ENCODE measurements at regions not wholly inside any gene's neighbourhood (a gene's known extent, or its start where the extent isn't known, plus 50 kb on each side); places are given as distances from the start of the nearest gene placed in this dataset.
"Not testable (repeated sequence)": the region's sequence is repeated elsewhere in the genome, so short reads cannot be mapped to it uniquely, and the experiment has no call there.

DNA sequence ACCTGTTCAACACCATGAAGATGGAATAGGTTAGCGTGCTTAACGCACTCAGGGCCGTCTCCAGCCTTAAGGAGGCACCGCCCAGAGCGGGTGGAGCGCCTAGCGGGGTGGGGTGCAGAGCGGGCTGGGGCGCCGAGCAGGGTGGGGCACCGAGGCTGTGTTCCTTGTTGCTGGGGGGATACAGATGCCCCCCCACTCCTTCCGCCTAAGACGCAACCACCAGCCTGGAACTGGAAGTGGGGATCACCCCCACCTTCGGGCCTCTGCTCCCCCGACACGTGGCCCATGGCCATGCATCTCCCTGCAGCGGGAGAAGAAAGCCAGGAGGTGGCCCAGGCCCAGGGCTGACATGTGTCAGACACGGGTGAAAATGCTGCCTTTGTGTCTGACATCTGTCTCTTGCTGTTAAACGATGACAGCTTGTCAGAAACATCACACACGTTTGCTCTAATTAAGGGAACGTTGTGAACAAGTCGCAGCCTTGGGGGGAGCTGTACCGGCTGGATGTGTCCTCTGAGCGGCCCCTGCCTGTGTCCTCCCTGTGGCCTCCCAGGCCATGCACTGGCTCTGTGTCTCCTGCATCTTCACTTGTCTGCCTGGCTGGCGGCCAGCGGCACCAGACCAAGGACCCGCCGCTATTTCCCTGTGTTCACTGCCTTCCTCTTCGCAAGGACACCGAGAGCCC lies 192.5 kb downstream of the LAT start:
- BruUV-seq (replicated peaks); H3K27ac ChIP-seq (ENCODE audit: low read depth, low read length, poor library complexity, severe bottlenecking); CTCF ChIA-PET (ENCODE audit: unreplicated experiment); intact Hi-C loops (cut with micrococcal nuclease; ENCODE audit: unreplicated experiment); H3K4me2 ChIP-seq (ENCODE audit: low read length); H2AFZ ChIP-seq (ENCODE audit: low read length); H3K4me1 ChIP-seq (ENCODE audit: insufficient read depth, low read length, poor library complexity, severe bottlenecking); POLR2A ChIA-PET; H3K4me3 ChIP-seq (ENCODE audit: low read depth, low read length, poor library complexity, severe bottlenecking); H3K9me2 ChIP-seq (ENCODE audit: insufficient read depth, low read length); H4K20me1 ChIP-seq (ENCODE audit: insufficient read depth, low read length); DNase-seq (ENCODE audit: low spot score); H3K79me2 ChIP-seq (ENCODE audit: insufficient read depth, low read depth, low read length); H3K9me3 ChIP-seq (ENCODE audit: low read length); H3K36me3 ChIP-seq (ENCODE audit: insufficient read depth, low read length): not testable (repeated sequence)

DNA sequence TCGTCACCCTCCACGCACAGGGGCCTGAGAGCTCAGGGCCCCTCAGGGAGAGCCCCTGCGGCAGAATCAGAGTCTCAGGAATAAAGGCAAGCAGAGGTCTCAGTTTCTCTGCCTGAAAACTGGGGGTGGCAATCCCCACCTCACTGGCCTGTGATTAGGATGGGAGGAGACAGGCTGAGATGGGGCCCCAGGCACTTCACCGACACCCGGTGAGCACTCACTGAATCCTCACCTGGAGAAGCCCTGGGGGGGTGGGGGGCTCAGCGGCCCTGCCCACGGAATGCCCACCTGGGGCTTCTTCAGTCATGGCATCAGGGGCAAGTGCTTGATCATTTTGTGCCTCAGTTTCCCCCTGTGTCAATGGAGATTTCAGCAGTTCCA lies 192.0 kb downstream of the LAT start:
- BruUV-seq (replicated peaks); H3K9me2 ChIP-seq (ENCODE audit: insufficient read depth, low read length); intact Hi-C loops (cut with micrococcal nuclease; ENCODE audit: unreplicated experiment); H3K36me3 ChIP-seq (ENCODE audit: insufficient read depth, low read length); POLR2A ChIA-PET; DNase-seq (ENCODE audit: low spot score); H3K4me3 ChIP-seq (ENCODE audit: low read depth, low read length, poor library complexity, severe bottlenecking); H2AFZ ChIP-seq (ENCODE audit: low read length); H3K27ac ChIP-seq (ENCODE audit: low read depth, low read length, poor library complexity, severe bottlenecking); H3K4me2 ChIP-seq (ENCODE audit: low read length); H3K4me1 ChIP-seq (ENCODE audit: insufficient read depth, low read length, poor library complexity, severe bottlenecking); H4K20me1 ChIP-seq (ENCODE audit: insufficient read depth, low read length); H3K79me2 ChIP-seq (ENCODE audit: insufficient read depth, low read depth, low read length); H3K9me3 ChIP-seq (ENCODE audit: low read length); CTCF ChIA-PET (ENCODE audit: unreplicated experiment): not testable (repeated sequence)

DNA sequence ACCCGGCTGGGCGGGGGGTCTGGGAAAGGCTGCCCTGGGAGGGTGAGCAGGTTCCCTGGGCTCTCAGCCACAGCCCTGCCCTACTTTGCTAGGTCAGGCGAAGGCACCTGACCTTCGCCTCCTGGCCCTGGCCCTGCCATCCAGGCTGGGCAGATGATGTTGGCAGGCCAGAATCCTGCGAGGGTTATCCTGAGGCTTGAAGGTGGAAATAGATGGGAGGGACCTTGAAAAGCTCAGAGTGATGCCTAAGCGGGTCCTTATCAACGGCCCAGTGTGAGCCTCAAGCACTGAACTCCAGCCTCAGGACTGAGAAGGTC lies 191.3 kb downstream of the LAT start:
- BruUV-seq (replicated peaks); H3K4me1 ChIP-seq (ENCODE audit: insufficient read depth, low read length, poor library complexity, severe bottlenecking); POLR2A ChIA-PET; H3K9me3 ChIP-seq (ENCODE audit: low read length); H3K9me2 ChIP-seq (ENCODE audit: insufficient read depth, low read length); DNase-seq (ENCODE audit: low spot score); H3K79me2 ChIP-seq (ENCODE audit: insufficient read depth, low read depth, low read length); intact Hi-C loops (cut with micrococcal nuclease; ENCODE audit: unreplicated experiment); H4K20me1 ChIP-seq (ENCODE audit: insufficient read depth, low read length); H3K4me3 ChIP-seq (ENCODE audit: low read depth, low read length, poor library complexity, severe bottlenecking); H2AFZ ChIP-seq (ENCODE audit: low read length); CTCF ChIA-PET (ENCODE audit: unreplicated experiment); H3K4me2 ChIP-seq (ENCODE audit: low read length); H3K36me3 ChIP-seq (ENCODE audit: insufficient read depth, low read length); H3K27ac ChIP-seq (ENCODE audit: low read depth, low read length, poor library complexity, severe bottlenecking): not testable (repeated sequence)

DNA sequence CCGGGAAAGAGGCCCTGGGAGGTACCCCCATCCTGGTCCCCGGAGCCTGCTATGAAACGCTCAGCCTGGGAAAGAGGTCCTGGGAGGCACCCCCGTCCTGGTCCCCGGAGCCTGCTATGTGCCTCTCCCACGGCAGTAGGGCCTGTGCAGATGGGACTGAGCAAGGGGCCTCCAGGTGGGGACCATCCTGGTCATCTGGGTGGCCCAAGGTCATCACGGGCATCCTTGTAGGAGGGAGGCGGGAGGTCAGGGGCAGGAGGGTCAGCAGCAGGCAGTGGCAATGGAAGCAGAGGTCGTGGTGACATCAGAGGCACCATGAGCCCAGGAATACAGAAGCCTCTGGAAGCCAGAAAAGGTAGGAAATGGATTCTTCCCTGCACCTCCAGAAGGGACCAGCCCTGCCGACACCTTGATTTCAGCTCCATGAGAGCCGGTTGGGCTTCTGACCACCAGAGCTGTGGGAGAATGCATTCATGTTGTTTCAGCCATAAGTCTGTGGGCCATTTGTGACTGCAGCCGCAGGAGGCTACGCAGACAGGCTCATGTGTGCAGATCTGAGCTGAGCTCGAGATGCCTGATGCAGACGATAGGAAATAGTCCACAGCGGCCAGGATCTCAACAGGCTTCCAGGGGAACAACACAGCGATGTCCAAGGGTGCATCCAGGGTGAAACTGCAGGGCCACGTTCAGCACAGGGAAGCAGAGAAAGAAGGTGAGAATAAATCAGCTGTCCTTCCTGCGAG lies 190.7 kb downstream of the LAT start:
- H3K9me3 ChIP-seq (ENCODE audit: low read length); CTCF ChIA-PET (ENCODE audit: unreplicated experiment); H3K4me1 ChIP-seq (ENCODE audit: insufficient read depth, low read length, poor library complexity, severe bottlenecking); H4K20me1 ChIP-seq (ENCODE audit: insufficient read depth, low read length); H3K79me2 ChIP-seq (ENCODE audit: insufficient read depth, low read depth, low read length); BruUV-seq (replicated peaks); DNase-seq (ENCODE audit: low spot score); POLR2A ChIA-PET; H3K27ac ChIP-seq (ENCODE audit: low read depth, low read length, poor library complexity, severe bottlenecking); H3K4me3 ChIP-seq (ENCODE audit: low read depth, low read length, poor library complexity, severe bottlenecking); H3K36me3 ChIP-seq (ENCODE audit: insufficient read depth, low read length); H2AFZ ChIP-seq (ENCODE audit: low read length); H3K4me2 ChIP-seq (ENCODE audit: low read length); H3K9me2 ChIP-seq (ENCODE audit: insufficient read depth, low read length); intact Hi-C loops (cut with micrococcal nuclease; ENCODE audit: unreplicated experiment): not testable (repeated sequence)

DNA sequence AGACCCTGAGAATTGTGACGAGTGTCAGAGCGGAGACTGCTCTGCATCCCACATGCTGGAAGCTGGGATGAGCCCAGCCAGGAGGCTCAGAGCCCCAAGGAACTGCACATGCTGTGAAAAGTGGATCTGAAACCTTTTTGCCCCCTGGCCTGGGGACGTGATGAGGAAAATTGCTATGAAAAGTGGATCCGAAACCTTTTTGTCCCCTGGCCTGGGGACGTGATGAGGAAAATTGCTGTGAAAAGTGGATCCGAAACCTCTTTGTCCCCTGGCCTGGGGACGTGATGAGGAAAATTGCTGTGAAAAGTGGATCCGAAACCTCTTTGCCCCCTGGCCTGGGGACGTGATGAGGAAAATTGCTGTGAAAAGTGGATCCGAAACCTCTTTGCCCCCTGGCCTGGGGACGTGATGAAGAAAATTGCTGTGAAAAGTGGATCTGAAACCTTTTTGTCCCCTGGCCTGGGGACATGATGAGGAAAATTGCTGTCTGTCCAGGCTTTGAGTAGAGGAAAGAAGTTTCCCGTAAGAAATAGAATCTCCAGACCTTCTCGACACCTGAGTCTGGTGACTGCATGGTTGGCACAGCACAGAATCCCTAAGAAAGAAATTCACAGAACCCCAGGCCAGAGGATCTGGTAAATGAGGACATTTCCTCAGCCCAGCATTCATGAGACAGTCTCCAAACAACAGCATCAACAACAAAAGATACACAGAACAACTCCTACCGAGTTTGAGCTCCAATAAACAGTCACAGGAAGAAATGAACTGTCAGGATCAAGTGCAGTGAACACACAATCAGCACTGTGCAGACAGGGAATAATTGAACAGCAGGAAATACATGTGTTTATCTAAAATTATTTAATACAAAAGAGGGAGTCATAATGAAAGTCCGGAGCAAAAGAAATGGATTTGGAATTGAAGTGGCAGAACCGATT lies 188.8 kb downstream of the LAT start:
- DNase-seq (ENCODE audit: low spot score); H3K4me3 ChIP-seq (ENCODE audit: low read depth, low read length, poor library complexity, severe bottlenecking); H3K9me3 ChIP-seq (ENCODE audit: low read length); H3K79me2 ChIP-seq (ENCODE audit: insufficient read depth, low read depth, low read length); CTCF ChIA-PET (ENCODE audit: unreplicated experiment); H4K20me1 ChIP-seq (ENCODE audit: insufficient read depth, low read length); H2AFZ ChIP-seq (ENCODE audit: low read length); H3K9me2 ChIP-seq (ENCODE audit: insufficient read depth, low read length); BruUV-seq (replicated peaks); H3K36me3 ChIP-seq (ENCODE audit: insufficient read depth, low read length); POLR2A ChIA-PET; H3K4me2 ChIP-seq (ENCODE audit: low read length); intact Hi-C loops (cut with micrococcal nuclease; ENCODE audit: unreplicated experiment); H3K4me1 ChIP-seq (ENCODE audit: insufficient read depth, low read length, poor library complexity, severe bottlenecking); H3K27ac ChIP-seq (ENCODE audit: low read depth, low read length, poor library complexity, severe bottlenecking): not testable (repeated sequence)

DNA sequence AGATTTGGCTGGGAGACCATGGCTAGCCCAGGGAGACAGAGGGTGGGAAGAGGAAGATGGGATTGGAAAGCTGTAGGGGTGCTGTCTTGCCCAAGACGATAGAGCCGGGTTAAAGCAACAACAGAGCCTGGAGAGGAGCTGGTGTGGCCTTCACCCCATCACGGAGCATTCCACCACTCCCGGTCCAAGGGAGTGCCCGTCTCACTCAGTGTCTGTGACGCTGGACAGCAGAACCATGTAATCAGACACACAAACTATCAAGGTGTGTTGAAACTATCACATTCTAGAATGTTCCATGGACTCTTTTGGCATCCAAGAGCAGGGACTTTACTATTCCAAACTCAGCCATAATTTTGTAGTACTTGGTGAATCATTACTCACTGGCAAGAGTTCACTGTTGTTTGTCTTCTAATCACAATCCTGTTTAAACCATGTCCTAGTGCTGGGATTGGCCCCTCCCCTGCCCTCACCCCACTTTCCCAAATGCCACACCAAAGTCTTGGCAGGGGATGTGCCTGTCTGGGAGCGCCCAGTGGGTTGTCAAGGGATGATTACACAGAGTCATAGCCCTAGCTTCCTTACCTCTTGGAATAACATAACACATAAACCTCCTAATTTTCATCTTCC lies 187.4 kb downstream of the LAT start:
- H2AFZ ChIP-seq (ENCODE audit: low read length); BruUV-seq (replicated peaks); H3K9me3 ChIP-seq (ENCODE audit: low read length); H4K20me1 ChIP-seq (ENCODE audit: insufficient read depth, low read length); DNase-seq (ENCODE audit: low spot score); intact Hi-C loops (cut with micrococcal nuclease; ENCODE audit: unreplicated experiment); H3K4me3 ChIP-seq (ENCODE audit: low read depth, low read length, poor library complexity, severe bottlenecking); POLR2A ChIA-PET; H3K36me3 ChIP-seq (ENCODE audit: insufficient read depth, low read length); H3K27ac ChIP-seq (ENCODE audit: low read depth, low read length, poor library complexity, severe bottlenecking); H3K4me1 ChIP-seq (ENCODE audit: insufficient read depth, low read length, poor library complexity, severe bottlenecking); H3K4me2 ChIP-seq (ENCODE audit: low read length); H3K9me2 ChIP-seq (ENCODE audit: insufficient read depth, low read length); H3K79me2 ChIP-seq (ENCODE audit: insufficient read depth, low read depth, low read length); CTCF ChIA-PET (ENCODE audit: unreplicated experiment): not testable (repeated sequence)
